GM12891 (cell line): ENCODE measurements at regions not wholly inside any gene's neighbourhood (a gene's known extent, or its start where the extent isn't known, plus 50 kb on each side); places are given as distances from the start of the nearest gene placed in this dataset.
A peak's percentile ranks its signal among the peaks of the same experiment; 100 is the strongest.

Experiments used
- DNase-seq: peaks from one replicate; pipeline ENCODE4 v3.0.0; 2011; ENCODE audit warnings: low spot score; ENCODE audit not compliant: insufficient read length
- FAIRE-seq: peaks from 2 replicates; lab custom pipeline; 2011; peaks lifted over from hg19 to GRCh38; lab: Jason Lieb, UNC
- PAX5 ChIP-seq: IDR thresholded peaks from 2 replicates; pipeline ENCODE4 v1.6.1; 2011; ENCODE audit warnings: low read length, moderate library complexity, mild to moderate bottlenecking; ENCODE audit not compliant: insufficient read depth, severe bottlenecking
- POLR2A ChIP-seq: IDR thresholded peaks from 2 replicates; pipeline ENCODE4 v1.6.1; 2011; ENCODE audit warnings: low read depth, low read length, control low read depth
- POLR2AphosphoS5 ChIP-seq: IDR thresholded peaks from 2 replicates; pipeline ENCODE4 v1.6.1; 2011; ENCODE audit warnings: low read depth, low read length, control low read depth
- POU2F2 ChIP-seq: IDR thresholded peaks from 2 replicates; pipeline ENCODE4 v1.6.1; 2011; ENCODE audit warnings: low read depth, mild to moderate bottlenecking, control low read depth, low read length, moderate library complexity
- SPI1 ChIP-seq: IDR thresholded peaks from 2 replicates; pipeline ENCODE4 v1.6.1; 2011; ENCODE audit warnings: low read depth, low read length, control low read depth
- TAF1 ChIP-seq: IDR thresholded peaks from 2 replicates; pipeline ENCODE4 v1.6.1; 2011; ENCODE audit warnings: low read depth, low read length, control low read depth

DNA sequence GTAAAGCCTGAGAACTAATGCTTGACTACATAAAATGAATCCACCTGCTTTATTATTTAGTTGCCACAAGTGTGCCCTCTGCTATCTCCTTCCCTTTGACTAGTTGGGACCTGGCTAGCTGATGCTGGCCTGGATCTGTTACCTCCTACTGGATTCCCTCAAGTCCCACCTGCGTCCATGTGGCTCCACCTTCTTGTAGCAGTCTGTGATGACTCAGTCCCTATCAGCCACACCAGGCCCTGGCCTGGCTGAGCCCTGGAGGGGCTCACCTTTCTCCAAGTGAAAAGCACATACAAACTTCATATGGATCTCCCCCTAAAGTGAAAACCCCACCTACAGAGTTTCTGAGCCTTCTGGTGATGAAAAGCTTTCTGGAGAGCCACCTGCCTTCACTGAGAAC, 611.4 kb downstream of the SEMA5A start:
- DNase-seq (no peak), FAIRE-seq (no peak)
- TF ChIP-seq SPI1 (no peak), POLR2A (no peak), PAX5 (no peak), TAF1 (no peak), POLR2AphosphoS5 (no peak), POU2F2 (no peak)

- FAIRE-seq (no peak), DNase-seq (no peak)
- no peak for TF ChIP-seq POLR2AphosphoS5
- TF ChIP-seq POU2F2: no peak
- no peak for TF ChIP-seq POLR2A
- TF ChIP-seq SPI1: no peak
Observed at GRCh38 chr5:8940934-8941333, 604.9 kb downstream of the SEMA5A start.

- DNase-seq (no peak), FAIRE-seq (no peak)
- TF ChIP-seq PAX5 (no peak), POLR2AphosphoS5 (no peak), TAF1 (no peak), SPI1 (no peak), POU2F2 (no peak)
Observed at GRCh38 chr5:8943301-8943700, 602.6 kb downstream of the SEMA5A start.

GRCh38 chr5:8944005-8944404, 601.9 kb downstream of the SEMA5A start:
- no peak for FAIRE-seq
- DNase-seq: no peak
- TF ChIP-seq POLR2A (no peak), POU2F2 (no peak), SPI1 (no peak)

GRCh38 chr5:8945972-8946371, 599.9 kb downstream of the SEMA5A start:
- FAIRE-seq: no peak
- TF ChIP-seq POU2F2 (no peak), SPI1 (no peak), POLR2AphosphoS5 (no peak)
- DNase-seq: no peak

GRCh38 chr5:8949908-8950307, 596.0 kb downstream of the SEMA5A start:
- TF ChIP-seq POLR2A (no peak), TAF1 (no peak), POU2F2 (peak; percentile 32; the same call in 1 of the 2 replicates), SPI1 (peak; percentile 49), POLR2AphosphoS5 (no peak), PAX5 (peak; percentile 42)
- DNase-seq (peak; percentile 12), FAIRE-seq (peak; percentile 91)

- FAIRE-seq (no peak), DNase-seq (no peak)
- TF ChIP-seq POLR2A (no peak), TAF1 (no peak), PAX5 (no peak), POU2F2 (no peak)
Observed at GRCh38 chr5:8952147-8952546, 593.7 kb downstream of the SEMA5A start.

DNA sequence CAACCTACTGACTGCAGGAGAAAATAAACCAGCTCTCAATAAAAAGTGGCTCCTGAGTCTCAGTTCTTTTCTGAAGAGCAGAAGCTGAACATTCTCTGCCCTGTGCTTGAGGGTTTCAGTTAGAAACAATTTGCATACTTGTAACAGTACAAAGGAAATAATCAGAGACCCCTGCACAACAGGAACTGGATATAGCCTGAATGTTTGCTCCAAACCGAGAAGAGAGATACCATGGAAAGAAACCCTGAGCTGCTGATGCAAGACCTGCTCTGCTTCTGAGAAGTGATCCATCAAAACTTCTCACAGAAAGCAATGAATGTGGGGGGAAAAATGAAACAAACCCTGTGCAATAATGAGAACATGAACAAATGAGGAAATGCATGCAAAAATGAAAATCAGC, 592.9 kb downstream of the SEMA5A start:
- FAIRE-seq (peak; percentile 40), DNase-seq (peak; percentile 3)
- TF ChIP-seq POU2F2 (peak; percentile 70; the same call in 1 of the 2 replicates), POLR2AphosphoS5 (no peak), SPI1 (peak; percentile 41)

- TF ChIP-seq POU2F2 (no peak), PAX5 (no peak), POLR2AphosphoS5 (no peak), POLR2A (no peak), TAF1 (no peak), SPI1 (no peak)
- FAIRE-seq (no peak), DNase-seq (no peak)
Observed at GRCh38 chr5:8953911-8954438, 591.9 kb downstream of the SEMA5A start.

DNA sequence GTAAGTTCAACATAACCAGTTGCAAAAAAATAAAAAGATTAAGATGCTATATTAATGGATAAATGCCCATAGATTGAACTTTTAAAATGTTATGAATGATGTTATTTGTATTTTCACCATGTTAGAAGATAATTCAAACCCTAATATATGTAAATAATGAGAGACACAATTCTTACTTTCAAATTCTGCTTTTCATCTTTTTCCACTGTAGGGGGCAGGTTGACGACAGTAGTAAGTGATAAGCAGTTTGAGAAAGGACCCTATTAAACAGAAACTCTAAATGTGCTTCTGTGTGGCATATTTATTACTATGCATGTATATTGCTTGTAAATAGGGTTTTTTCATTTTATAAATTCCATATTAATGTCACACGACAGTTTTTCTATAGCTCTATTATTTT, 591.1 kb downstream of the SEMA5A start:
- FAIRE-seq (no peak), DNase-seq (no peak)
- TF ChIP-seq TAF1 (no peak), PAX5 (no peak), POU2F2 (no peak), POLR2AphosphoS5 (no peak)
